PC-9 (cell line): ENCODE measurements at regions not wholly inside any gene's neighbourhood (a gene's known extent, or its start where the extent isn't known, plus 50 kb on each side); places are given as distances from the start of the nearest gene placed in this dataset.

Source experiments
- BruUV-seq: library from RNA; stranded (reverse); fragments of 400-500 nt; replicated peaks from 2 replicates; lab custom pipeline; 2021; lab: Mats Ljungman, UMichigan
- CTCF ChIA-PET: fragments of 300-600 bp; sonication (Branson Sonifier 250); formaldehyde crosslinking; loops from one replicate; lab custom pipeline; 2022; ENCODE audit warnings: antibody characterized with exemption; lab: Charles Lee
- POLR2A ChIA-PET: fragments of 300-600 bp; sonication (Branson Sonifier 250); formaldehyde crosslinking; loops from one replicate; lab custom pipeline; 2022; ENCODE audit warnings: antibody characterized with exemption; ENCODE audit not compliant: unreplicated experiment; lab: Charles Lee
- DNase-seq, 2 experiments: peaks; one replicate each; pipeline versions ENCODE4 v3.0.0 to v3.0.0-alpha.2; 2015 to 2022; ENCODE audit warnings: mixed read lengths in 1 of 2
- H2AFZ ChIP-seq: fragments of 200-600 bp; sonication (generic); 2 replicates; pipeline ENCODE4 v1.8.1; 2017; ENCODE audit warnings: antibody characterized with exemption
- H3F3A ChIP-seq: fragments of 200-600 bp; sonication (generic); 2 replicates; pipeline ENCODE4 v1.8.1; 2017; ENCODE audit warnings: antibody characterized with exemption, mild to moderate bottlenecking, low read depth; ENCODE audit not compliant: insufficient read depth
- H3K27ac ChIP-seq: fragments of 200-600 bp; sonication (generic); 2 replicates; pipeline ENCODE4 v1.6.1; 2016; ENCODE audit warnings: mixed run types
- H3K27me3 ChIP-seq: fragments of 200-600 bp; sonication (generic); 2 replicates; pipeline ENCODE4 v1.6.1; 2016; ENCODE audit warnings: low read depth, mixed run types; ENCODE audit not compliant: insufficient read depth
- H3K36me3 ChIP-seq: fragments of 200-600 bp; sonication (generic); 2 replicates; pipeline ENCODE4 v1.6.1; 2016; ENCODE audit warnings: low read depth, mixed run types
- H3K4me1 ChIP-seq: fragments of 200-600 bp; sonication (generic); replicated peaks from 2 replicates; pipeline ENCODE4 v1.6.1; 2016; ENCODE audit warnings: mixed run types; ENCODE audit not compliant: insufficient read depth
- H3K4me2 ChIP-seq: fragments of 200-600 bp; sonication (generic); 2 replicates; pipeline ENCODE4 v1.6.1; 2017; ENCODE audit warnings: mixed run types
- H3K4me3 ChIP-seq: fragments of 200-600 bp; sonication (generic); 2 replicates; pipeline ENCODE4 v1.6.1; 2016; ENCODE audit warnings: mixed run types
- H3K79me2 ChIP-seq: fragments of 200-600 bp; sonication (generic); 2 replicates; pipeline ENCODE4 v1.6.1; 2017; ENCODE audit warnings: low read depth, mixed run types
- H3K9me2 ChIP-seq: fragments of 200-600 bp; sonication (generic); 2 replicates; pipeline ENCODE4 v1.8.1; 2017; ENCODE audit warnings: mild to moderate bottlenecking; ENCODE audit not compliant: insufficient read depth
- H3K9me3 ChIP-seq: fragments of 200-600 bp; sonication (generic); 2 replicates; pipeline ENCODE4 v1.8.1; 2016; ENCODE audit warnings: low read depth; ENCODE audit not compliant: insufficient read depth
- H4K20me1 ChIP-seq: fragments of 200-600 bp; sonication (generic); 2 replicates; pipeline ENCODE4 v1.8.1; 2017; ENCODE audit not compliant: insufficient read depth
- EZH2 ChIP-seq: fragments of 200-600 bp; sonication (generic); IDR thresholded peaks from 2 replicates; pipeline ENCODE4 v1.8.0; 2017; ENCODE audit warnings: antibody characterized with exemption, low read depth
- intact Hi-C: fragments of 100-400 bp; cut with micrococcal nuclease; formaldehyde crosslinking; loops from one replicate; pipeline ENCODE4 v1.10.0; 2022; ENCODE audit not compliant: unreplicated experiment
- TF ChIP-seq, protein P1 (sequence below): fragments of 200-600 bp; sonication (generic); conservative IDR thresholded peaks from 2 replicates; pipeline ENCODE4 v1.6.1; 2017; ENCODE audit warnings: mixed run types, antibody characterized with exemption, mild to moderate bottlenecking, moderate library complexity

DNA sequence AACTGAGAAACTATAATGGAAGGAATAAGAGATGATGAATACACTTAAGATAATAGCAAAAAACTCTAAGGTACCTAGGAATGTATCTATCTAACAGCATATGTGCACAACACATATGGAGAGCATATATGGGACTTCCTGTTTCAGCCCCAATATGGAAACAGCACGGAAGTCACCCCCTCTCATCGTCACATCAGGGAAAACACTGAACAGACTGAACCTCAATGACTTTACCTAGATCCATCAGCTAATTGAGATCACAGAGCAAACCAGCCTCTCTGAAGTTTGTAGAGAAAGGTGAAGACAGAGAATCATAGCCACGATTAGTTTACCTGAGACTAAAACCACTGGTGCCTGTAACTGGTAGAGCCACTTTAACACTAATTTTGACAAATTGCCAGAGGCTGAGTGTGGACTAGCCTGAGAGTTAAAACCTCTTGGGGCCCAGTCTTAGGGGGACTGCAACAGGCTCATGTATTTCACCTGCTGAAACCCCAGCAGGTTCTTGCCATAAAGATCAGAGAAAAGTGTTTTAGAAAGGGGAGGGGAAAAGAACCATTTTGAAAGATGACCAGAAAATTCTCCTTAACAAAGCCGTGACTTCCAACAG, 722.6 kb downstream of the TBC1D22A start:
- H3K27ac ChIP-seq = no peak overlapping the region
- ChIA-PET CTCF (no interaction called here), POLR2A (interaction anchor here (0.6 kb wide), 1 partner anchor 209 kb away, joined by 3 read pairs; no protein-coding TSS in a partner anchor)
- no peak overlapping the region for H3K4me2 ChIP-seq
- intact Hi-C loops = no loop called here
- H3K4me1 ChIP-seq = no peaks in the 10 kb centered on the region
- DNase-seq = no peak
- H3K36me3 ChIP-seq = no peaks in the 10 kb centered on the region
- peaks cover 82% of the 10 kb centered on the region for H3K27me3 ChIP-seq
- no peak overlapping the region for H3K4me3 ChIP-seq
- no peaks in the 10 kb centered on the region for H3K9me2 ChIP-seq
- H3F3A ChIP-seq = no peaks in the 10 kb centered on the region
- H3K79me2 ChIP-seq = no peaks in the 10 kb centered on the region
- no peak for TF ChIP-seq EZH2
- TF ChIP-seq, protein P1, sequence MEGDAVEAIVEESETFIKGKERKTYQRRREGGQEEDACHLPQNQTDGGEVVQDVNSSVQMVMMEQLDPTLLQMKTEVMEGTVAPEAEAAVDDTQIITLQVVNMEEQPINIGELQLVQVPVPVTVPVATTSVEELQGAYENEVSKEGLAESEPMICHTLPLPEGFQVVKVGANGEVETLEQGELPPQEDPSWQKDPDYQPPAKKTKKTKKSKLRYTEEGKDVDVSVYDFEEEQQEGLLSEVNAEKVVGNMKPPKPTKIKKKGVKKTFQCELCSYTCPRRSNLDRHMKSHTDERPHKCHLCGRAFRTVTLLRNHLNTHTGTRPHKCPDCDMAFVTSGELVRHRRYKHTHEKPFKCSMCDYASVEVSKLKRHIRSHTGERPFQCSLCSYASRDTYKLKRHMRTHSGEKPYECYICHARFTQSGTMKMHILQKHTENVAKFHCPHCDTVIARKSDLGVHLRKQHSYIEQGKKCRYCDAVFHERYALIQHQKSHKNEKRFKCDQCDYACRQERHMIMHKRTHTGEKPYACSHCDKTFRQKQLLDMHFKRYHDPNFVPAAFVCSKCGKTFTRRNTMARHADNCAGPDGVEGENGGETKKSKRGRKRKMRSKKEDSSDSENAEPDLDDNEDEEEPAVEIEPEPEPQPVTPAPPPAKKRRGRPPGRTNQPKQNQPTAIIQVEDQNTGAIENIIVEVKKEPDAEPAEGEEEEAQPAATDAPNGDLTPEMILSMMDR = no peak
- H3K9me3 ChIP-seq = no peaks in the 10 kb centered on the region
- no peaks in the 10 kb centered on the region; the same call in 1 of the 2 replicates for H4K20me1 ChIP-seq
- no TSS peak for BruUV-seq
- H2AFZ ChIP-seq = no peak overlapping the region

DNA sequence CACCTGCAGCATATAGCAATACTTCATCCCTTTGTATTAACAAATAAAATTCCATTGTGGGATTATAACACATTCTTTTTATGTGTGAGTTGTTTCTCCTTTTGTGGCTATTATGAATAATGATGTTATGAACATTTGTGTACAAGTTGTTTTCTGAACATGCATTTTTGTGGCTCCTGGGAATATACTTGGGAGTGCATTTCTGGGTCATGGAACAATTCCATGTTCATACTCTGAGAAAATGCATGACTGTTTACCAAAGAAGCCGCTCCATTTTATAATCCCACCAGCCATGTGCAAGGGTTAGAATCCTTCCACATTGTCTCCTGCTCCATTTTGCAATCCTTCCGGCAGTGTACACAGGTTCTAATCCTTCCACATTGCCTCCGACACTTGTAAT, 713.8 kb downstream of the TBC1D22A start:
- no peak for DNase-seq
- Histone ChIP-seq H3K4me3 (no peak overlapping the region), H3K27me3 (peaks cover 78% of the 10 kb centered on the region), H2AFZ (no peak overlapping the region), H3K4me2 (no peak overlapping the region), H4K20me1 (no peaks in the 10 kb centered on the region), H3K36me3 (no peaks in the 10 kb centered on the region), H3K27ac (no peak overlapping the region), H3K9me3 (0 out of 2 replicates have a peak, but pooled peaks cover 3% of the 10 kb centered on the region), H3K79me2 (no peaks in the 10 kb centered on the region), H3F3A (no peaks in the 10 kb centered on the region), H3K4me1 (no peaks in the 10 kb centered on the region), H3K9me2 (no peaks in the 10 kb centered on the region; the same call in 1 of the 2 replicates)
- POLR2A ChIA-PET = no interaction called here
- intact Hi-C loops = no loop called here
- TF ChIP-seq, protein P1 = no peak
- TF ChIP-seq EZH2 = no peak
- no TSS peak for BruUV-seq
- CTCF ChIA-PET = no interaction called here

DNA sequence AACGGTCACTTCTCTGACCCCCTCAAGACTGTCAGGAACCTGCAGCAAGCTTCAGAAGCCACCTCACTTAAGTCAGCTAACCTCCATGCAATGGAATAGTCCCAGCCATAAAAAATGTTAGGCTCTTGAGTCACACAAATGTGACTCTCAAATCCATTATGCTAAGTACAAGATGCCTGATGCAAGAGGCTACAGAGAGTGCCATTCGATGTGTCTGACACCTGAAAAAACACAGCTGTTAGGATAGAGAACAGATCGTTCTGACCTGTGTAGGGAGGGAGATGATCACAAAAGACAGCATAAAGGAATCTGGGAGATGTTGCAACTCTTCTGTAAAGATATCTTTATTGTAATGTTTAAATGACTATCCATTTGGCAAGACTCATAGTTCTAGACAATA, 712.4 kb downstream of the TBC1D22A start:
- ChIA-PET POLR2A (no interaction called here), CTCF (no interaction called here)
- Histone ChIP-seq H3K4me2 (no peak overlapping the region), H3F3A (no peaks in the 10 kb centered on the region), H3K27me3 (peaks cover 88% of the 10 kb centered on the region), H3K9me2 (no peaks in the 10 kb centered on the region; the same call in 1 of the 2 replicates), H3K27ac (no peak overlapping the region), H3K9me3 (0 out of 2 replicates have a peak, but pooled peaks cover 3% of the 10 kb centered on the region), H2AFZ (no peak overlapping the region), H3K4me3 (no peak overlapping the region), H3K4me1 (no peaks in the 10 kb centered on the region), H4K20me1 (no peaks in the 10 kb centered on the region), H3K79me2 (no peaks in the 10 kb centered on the region), H3K36me3 (no peaks in the 10 kb centered on the region)
- BruUV-seq = no TSS peak
- intact Hi-C loops = no loop called here
- no peak for DNase-seq
- TF ChIP-seq EZH2 = no peak

DNA sequence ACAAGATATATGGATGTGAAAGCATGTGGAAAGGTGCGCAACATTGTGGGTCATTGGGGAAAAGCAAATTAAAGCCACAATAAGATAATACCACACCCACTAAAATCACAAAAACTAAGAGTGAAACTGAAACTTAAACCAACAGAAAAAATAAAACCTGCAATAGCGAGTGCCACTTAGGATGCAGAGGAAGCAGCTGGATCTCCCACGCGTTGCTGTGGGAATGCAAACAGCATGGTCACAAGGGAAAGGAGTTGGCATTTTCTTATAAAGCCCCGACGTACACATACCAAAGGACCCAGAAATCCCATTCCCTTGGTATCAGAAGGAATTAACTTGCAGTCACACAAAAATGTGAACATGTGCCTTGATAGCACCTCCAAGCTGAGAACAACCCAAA, 712.0 kb downstream of the TBC1D22A start:
- Histone ChIP-seq H3K9me3 (0 out of 2 replicates have a peak, but pooled peaks cover 3% of the 10 kb centered on the region), H4K20me1 (no peaks in the 10 kb centered on the region), H3K27ac (no peak overlapping the region), H3K36me3 (no peaks in the 10 kb centered on the region), H3K4me2 (no peak overlapping the region), H3K9me2 (no peaks in the 10 kb centered on the region; the same call in 1 of the 2 replicates), H3K4me1 (no peaks in the 10 kb centered on the region), H3K79me2 (no peaks in the 10 kb centered on the region), H3K27me3 (peaks cover 92% of the 10 kb centered on the region), H2AFZ (no peak overlapping the region), H3K4me3 (no peak overlapping the region), H3F3A (no peaks in the 10 kb centered on the region)
- ChIA-PET POLR2A (no interaction called here), CTCF (no interaction called here)
- no TSS peak for BruUV-seq
- TF ChIP-seq, protein P1 = no peak
- TF ChIP-seq EZH2 = no peak
- DNase-seq = no peak
- intact Hi-C loops = no loop called here
